T-helper 2 cell treated with Interferon-gamma antibody and Interleukin-4, amounts not matched to agents 100 ng/mL and 5 ng/mL, for 36 hours (primary cell): ENCODE measurements at regions not wholly inside any gene's neighbourhood (a gene's known extent, or its start where the extent isn't known, plus 50 kb on each side); places are given as distances from the start of the nearest gene placed in this dataset.

ENCODE experiments used
- intact Hi-C: fragments of 100-400 bp; cut with micrococcal nuclease; formaldehyde crosslinking; loops from one replicate; pipeline ENCODE4 v1.15.1; 2023

- intact Hi-C loops = no loop called here
Measured at GRCh38 chr3:167958141-167958540, 137.6 kb downstream of the GOLIM4 start.

- intact Hi-C loops = no loop called here
Measured at GRCh38 chr3:167952969-167953368, 142.8 kb downstream of the GOLIM4 start.

- intact Hi-C loops = no loop called here
Measured at GRCh38 chr3:167950212-167950611, 145.5 kb downstream of the GOLIM4 start.

GRCh38 chr3:167941234-167941995, 154.3 kb downstream of the GOLIM4 start:
- intact Hi-C loops = no loop called here

GRCh38 chr3:167940241-167940640, 155.5 kb downstream of the GOLIM4 start:
- intact Hi-C loops = no loop called here

GRCh38 chr3:167938516-167938915, 157.2 kb downstream of the GOLIM4 start:
- intact Hi-C loops = no loop called here

- intact Hi-C loops = no loop called here
Measured at GRCh38 chr3:167936019-167936418, 159.7 kb downstream of the GOLIM4 start.

- intact Hi-C loops = no loop called here
Measured at GRCh38 chr3:167930453-167930852, 165.3 kb downstream of the GOLIM4 start.

GRCh38 chr3:167929968-167930367, 165.8 kb downstream of the GOLIM4 start:
- intact Hi-C loops = loop anchor here (5.0 kb wide), 1 partner anchor 112 kb away; no protein-coding TSS in a partner anchor

- intact Hi-C loops = loop anchor here (5.0 kb wide), 1 partner anchor 114 kb away; no protein-coding TSS in a partner anchor
Measured at GRCh38 chr3:167928381-167928780, 167.3 kb downstream of the GOLIM4 start.

- intact Hi-C loops = no loop called here
Measured at GRCh38 chr3:167920747-167921146, 175.0 kb downstream of the GOLIM4 start.

- intact Hi-C loops = no loop called here
Measured at GRCh38 chr3:167919590-167919989, 176.1 kb downstream of the GOLIM4 start.

- intact Hi-C loops = no loop called here
Measured at GRCh38 chr3:167918686-167919085, 177.0 kb downstream of the GOLIM4 start.

GRCh38 chr3:167918008-167918596, 177.6 kb downstream of the GOLIM4 start:
- intact Hi-C loops = no loop called here

- intact Hi-C loops = no loop called here
Measured at GRCh38 chr3:167913219-167913835, 177.8 kb downstream of the SERPINI1 start.

- intact Hi-C loops = no loop called here
Measured at GRCh38 chr3:167909952-167910351, 174.4 kb downstream of the SERPINI1 start.

- intact Hi-C loops = no loop called here
Measured at GRCh38 chr3:167909504-167909896, 174.0 kb downstream of the SERPINI1 start.

GRCh38 chr3:167908746-167909503, 173.4 kb downstream of the SERPINI1 start:
- intact Hi-C loops = no loop called here

- intact Hi-C loops = no loop called here
Measured at GRCh38 chr3:167908221-167908620, 172.7 kb downstream of the SERPINI1 start.

- intact Hi-C loops = no loop called here
Measured at GRCh38 chr3:167901138-167901537, 165.6 kb downstream of the SERPINI1 start.

GRCh38 chr3:167899093-167899492, 163.6 kb downstream of the SERPINI1 start:
- intact Hi-C loops = no loop called here

- intact Hi-C loops = no loop called here
Measured at GRCh38 chr3:167898091-167898490, 162.6 kb downstream of the SERPINI1 start.
